Osteoblast (primary cell): ENCODE measurements at regions not wholly inside any gene's neighbourhood (a gene's known extent, or its start where the extent isn't known, plus 50 kb on each side); places are given as distances from the start of the nearest gene placed in this dataset.

ENCODE experiments used
- DNase-seq: peaks from one replicate; pipeline ENCODE4 v3.0.0; 2011; ENCODE audit warnings: low spot score, mixed read lengths; ENCODE audit not compliant: insufficient read length; ENCODE audit errors: missing footprints
- H2AFZ ChIP-seq: 2 replicates; pipeline ENCODE4 v1.6.0; 2011; ENCODE audit warnings: mild to moderate bottlenecking, low read length
- H3K27ac ChIP-seq: 2 replicates; pipeline ENCODE4 v1.5.1; 2011; ENCODE audit warnings: mild to moderate bottlenecking, low read depth, low read length, moderate library complexity
- H3K27me3 ChIP-seq: 2 replicates; pipeline ENCODE4 v1.6.0; 2012; ENCODE audit warnings: mild to moderate bottlenecking, control low read depth, inconsistent platforms, low read length, moderate library complexity; ENCODE audit not compliant: insufficient read depth
- H3K36me3 ChIP-seq: 2 replicates; pipeline ENCODE4 v1.5.1; 2011; ENCODE audit warnings: mild to moderate bottlenecking, low read length, control low read depth, moderate library complexity; ENCODE audit not compliant: insufficient read depth
- H3K4me1 ChIP-seq: 2 replicates; pipeline ENCODE4 v1.5.1; 2011; ENCODE audit warnings: mild to moderate bottlenecking, low read length, control low read depth, moderate library complexity; ENCODE audit not compliant: insufficient read depth
- H3K4me2 ChIP-seq: 2 replicates; pipeline ENCODE4 v1.6.0; 2011; ENCODE audit warnings: mild to moderate bottlenecking, low read length; ENCODE audit not compliant: insufficient read depth
- H3K4me3 ChIP-seq: fragments of 200-600 bp; sonication (generic); 3 replicates; pipeline ENCODE4 v1.5.1; 2012; ENCODE audit warnings: mild to moderate bottlenecking, low read length, inconsistent platforms; ENCODE audit not compliant: insufficient read depth
- H3K79me2 ChIP-seq: 2 replicates; pipeline ENCODE4 v1.6.0; 2012; ENCODE audit warnings: mild to moderate bottlenecking, low read length, control low read depth, inconsistent platforms; ENCODE audit not compliant: insufficient read depth
- H3K9me3 ChIP-seq: 2 replicates; pipeline ENCODE4 v1.5.1; 2011; ENCODE audit warnings: low read depth, low read length, control low read depth
- H4K20me1 ChIP-seq: 2 replicates; pipeline ENCODE4 v1.6.0; 2012; ENCODE audit warnings: mild to moderate bottlenecking, low read length, control low read depth; ENCODE audit not compliant: insufficient read depth
- TF ChIP-seq, protein P1 (sequence below): IDR thresholded peaks from 2 replicates; pipeline ENCODE4 v1.5.1; 2011; ENCODE audit warnings: mild to moderate bottlenecking, low read depth, low read length, moderate library complexity; ENCODE audit errors: extremely low read depth

DNA sequence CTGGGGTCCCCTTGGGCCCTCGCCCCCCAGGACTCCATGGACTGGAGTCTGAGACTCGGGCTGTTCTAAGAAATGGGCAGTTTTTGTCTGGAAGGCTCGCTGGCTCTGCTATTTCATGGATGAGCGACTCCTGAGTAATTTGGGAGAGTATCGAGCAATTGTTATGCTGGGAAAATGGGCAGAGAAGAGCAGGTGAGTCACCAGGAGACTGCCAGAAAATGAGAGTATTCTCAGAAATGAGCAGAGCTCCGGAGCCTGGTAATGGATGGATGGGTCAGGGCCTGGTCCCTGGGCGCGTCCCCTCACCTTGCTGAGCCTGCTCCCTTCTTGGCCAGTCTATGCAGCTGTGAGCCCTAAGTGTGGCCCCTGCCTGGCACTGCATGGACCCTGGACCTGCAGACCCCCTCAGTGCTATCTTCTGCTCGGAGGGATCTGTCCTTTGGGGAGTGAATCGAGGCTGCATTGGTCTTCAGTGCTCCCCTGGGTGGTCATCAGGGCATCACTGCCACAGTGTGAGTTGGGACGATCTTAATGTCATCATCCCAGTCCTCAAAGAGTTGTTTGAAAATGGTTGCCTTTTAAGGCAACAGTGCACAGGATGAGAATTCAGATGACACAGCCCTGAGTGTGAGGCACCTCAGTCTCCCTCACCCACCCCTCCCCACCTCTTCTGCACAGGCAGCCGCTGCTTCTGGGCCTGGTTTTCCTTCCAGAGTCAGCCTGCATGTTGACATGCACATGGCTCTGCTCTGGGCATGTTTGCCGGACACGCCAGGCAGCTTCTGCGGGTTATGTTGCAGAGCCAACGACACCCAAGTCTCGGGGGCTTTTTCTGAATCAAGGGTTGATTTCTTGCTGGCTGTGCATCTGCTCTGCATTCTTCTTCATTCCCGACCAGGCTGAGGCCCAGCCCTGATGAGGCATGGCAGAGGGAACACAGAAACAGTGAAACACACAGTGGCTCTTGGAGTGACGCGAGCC lies 519.0 kb downstream of the TBC1D22A start:
- Histone ChIP-seq H3K4me2 (no peak overlapping the region), H3K27ac (no peak overlapping the region), H3K36me3 (no peaks in the 10 kb centered on the region), H3K79me2 (no peaks in the 10 kb centered on the region), H3K4me3 (no peak overlapping the region), H4K20me1 (no peaks in the 10 kb centered on the region), H3K27me3 (no peaks in the 10 kb centered on the region), H3K4me1 (no peaks in the 10 kb centered on the region), H3K9me3 (no peaks in the 10 kb centered on the region), H2AFZ (no peak overlapping the region)
- peak; percentile 97 for DNase-seq
- TF ChIP-seq, protein P1, sequence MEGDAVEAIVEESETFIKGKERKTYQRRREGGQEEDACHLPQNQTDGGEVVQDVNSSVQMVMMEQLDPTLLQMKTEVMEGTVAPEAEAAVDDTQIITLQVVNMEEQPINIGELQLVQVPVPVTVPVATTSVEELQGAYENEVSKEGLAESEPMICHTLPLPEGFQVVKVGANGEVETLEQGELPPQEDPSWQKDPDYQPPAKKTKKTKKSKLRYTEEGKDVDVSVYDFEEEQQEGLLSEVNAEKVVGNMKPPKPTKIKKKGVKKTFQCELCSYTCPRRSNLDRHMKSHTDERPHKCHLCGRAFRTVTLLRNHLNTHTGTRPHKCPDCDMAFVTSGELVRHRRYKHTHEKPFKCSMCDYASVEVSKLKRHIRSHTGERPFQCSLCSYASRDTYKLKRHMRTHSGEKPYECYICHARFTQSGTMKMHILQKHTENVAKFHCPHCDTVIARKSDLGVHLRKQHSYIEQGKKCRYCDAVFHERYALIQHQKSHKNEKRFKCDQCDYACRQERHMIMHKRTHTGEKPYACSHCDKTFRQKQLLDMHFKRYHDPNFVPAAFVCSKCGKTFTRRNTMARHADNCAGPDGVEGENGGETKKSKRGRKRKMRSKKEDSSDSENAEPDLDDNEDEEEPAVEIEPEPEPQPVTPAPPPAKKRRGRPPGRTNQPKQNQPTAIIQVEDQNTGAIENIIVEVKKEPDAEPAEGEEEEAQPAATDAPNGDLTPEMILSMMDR = no peak

DNA sequence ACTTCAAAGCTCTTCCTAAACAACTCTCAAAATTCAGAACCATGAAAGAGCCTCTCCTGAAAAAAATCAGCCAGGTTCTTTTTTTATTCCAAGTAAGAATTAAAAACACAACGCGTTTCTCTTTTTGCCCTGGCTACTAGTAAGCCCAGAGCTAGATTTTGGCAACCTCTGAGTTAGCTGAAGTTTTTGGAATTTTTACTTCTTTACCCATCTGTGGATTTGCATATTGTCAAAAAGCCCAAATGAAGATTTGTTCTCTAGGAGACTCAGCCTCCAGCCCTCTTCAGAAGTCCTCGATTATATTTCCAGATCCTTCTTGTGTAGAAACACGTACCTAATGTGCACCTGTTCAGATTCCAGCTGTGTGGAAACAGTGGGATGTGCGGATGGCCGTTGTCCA lies 517.9 kb downstream of the TBC1D22A start:
- Histone ChIP-seq H3K27ac (no peak overlapping the region), H3K79me2 (no peaks in the 10 kb centered on the region), H3K36me3 (no peaks in the 10 kb centered on the region), H3K9me3 (no peaks in the 10 kb centered on the region), H3K27me3 (no peaks in the 10 kb centered on the region), H3K4me2 (no peak overlapping the region), H3K4me1 (peaks cover 5% of the 10 kb centered on the region), H3K4me3 (no peak overlapping the region), H4K20me1 (no peaks in the 10 kb centered on the region), H2AFZ (no peak overlapping the region)
- no peak for DNase-seq
- TF ChIP-seq, protein P1 = no peak

DNA sequence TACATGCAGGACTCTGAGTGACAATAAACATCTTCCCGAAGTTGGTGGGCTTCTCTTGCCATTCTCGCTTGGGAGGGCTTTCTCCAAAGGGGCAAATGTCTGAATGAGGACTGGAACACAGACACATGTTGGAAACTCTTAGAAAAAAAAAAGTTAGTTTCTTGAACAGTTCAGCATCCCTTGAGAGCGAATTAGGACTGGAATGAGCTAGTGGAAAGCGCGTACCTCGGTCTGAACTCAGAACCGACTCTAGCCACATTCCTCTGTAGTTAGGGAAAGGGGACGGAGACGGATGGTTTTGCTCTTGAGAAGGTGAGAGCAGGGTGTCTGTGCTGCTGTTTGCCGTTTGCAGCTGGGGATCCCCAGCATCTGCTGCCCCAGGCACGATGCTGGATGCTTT lies 517.3 kb downstream of the TBC1D22A start:
- Histone ChIP-seq H3K79me2 (no peaks in the 10 kb centered on the region), H3K36me3 (no peaks in the 10 kb centered on the region), H3K4me1 (peaks cover 5% of the 10 kb centered on the region), H3K27me3 (no peaks in the 10 kb centered on the region), H3K9me3 (no peaks in the 10 kb centered on the region), H3K4me3 (no peak overlapping the region), H3K27ac (no peak overlapping the region), H4K20me1 (no peaks in the 10 kb centered on the region), H3K4me2 (no peak overlapping the region), H2AFZ (no peak overlapping the region)
- DNase-seq = no peak
- TF ChIP-seq, protein P1 = no peak

DNA sequence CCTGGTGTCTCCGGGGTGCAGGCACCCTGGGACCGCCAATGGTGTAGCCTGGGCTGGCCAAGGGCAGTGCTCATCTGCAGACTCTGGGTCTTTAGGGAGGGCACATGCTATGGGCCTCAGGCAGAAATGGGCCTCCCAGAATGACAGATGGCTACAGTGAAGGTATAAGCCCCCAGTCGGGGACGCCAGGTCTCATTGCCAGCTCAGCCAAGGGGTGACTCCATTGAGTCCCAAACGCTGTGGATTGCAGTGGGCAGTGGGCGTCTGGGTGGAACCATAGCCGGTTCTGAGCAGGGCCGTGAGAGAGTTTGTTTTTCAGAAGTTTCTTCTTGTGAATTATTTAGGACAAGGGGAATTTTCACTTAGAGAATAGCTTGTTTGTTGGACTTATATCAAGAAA lies 516.9 kb downstream of the TBC1D22A start:
- no peak for DNase-seq
- H3K27ac ChIP-seq = no peak overlapping the region
- no peak overlapping the region for H2AFZ ChIP-seq
- no peak overlapping the region for H3K4me3 ChIP-seq
- no peaks in the 10 kb centered on the region for H3K9me3 ChIP-seq
- peaks cover 5% of the 10 kb centered on the region for H3K4me1 ChIP-seq
- H3K79me2 ChIP-seq = no peaks in the 10 kb centered on the region
- H3K4me2 ChIP-seq = no peak overlapping the region
- H3K36me3 ChIP-seq = no peaks in the 10 kb centered on the region
- TF ChIP-seq, protein P1 = no peak
- H3K27me3 ChIP-seq = no peaks in the 10 kb centered on the region
- H4K20me1 ChIP-seq = no peaks in the 10 kb centered on the region
